ENCODE measurements at regions not wholly inside any gene's neighbourhood (a gene's known extent, or its start where the extent isn't known, plus 50 kb on each side); places are given as distances from the start of the nearest gene placed in this dataset.

DNA sequence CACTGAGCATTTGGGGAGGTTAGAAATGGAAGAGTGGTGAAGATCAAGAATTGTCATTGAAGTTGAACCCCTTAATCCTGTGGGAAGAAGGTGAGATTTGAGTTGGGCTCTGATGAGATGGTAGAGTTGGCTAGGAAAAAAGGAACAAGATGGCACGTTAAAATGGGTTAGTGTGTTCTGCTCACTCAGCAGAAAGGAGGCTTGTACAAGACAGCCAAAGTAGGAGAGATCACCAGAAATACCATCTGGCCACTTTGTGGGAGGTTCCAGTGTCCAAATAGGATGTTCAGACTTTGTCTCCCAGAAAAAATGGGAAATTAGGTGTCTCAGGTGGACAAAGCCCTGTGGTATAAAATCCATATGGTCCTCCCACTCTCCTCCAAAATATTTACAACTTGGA lies 56.0 kb upstream of the SLC14A2 start:
- TF ChIP-seq POLR2A (IDR thresholded peaks at IDR 0.05; ENCODE audit: low read depth, low read length) (no peak), TAF1 (IDR thresholded peaks at IDR 0.05; ENCODE audit: low read depth, low read length) (no peak), SPI1 (IDR thresholded peaks at IDR 0.05; ENCODE audit: low read depth, low read length) (no peak), POLR2AphosphoS5 (IDR thresholded peaks at IDR 0.05; ENCODE audit: low read depth, low read length) (no peak), PAX5 (IDR thresholded peaks at IDR 0.05; ENCODE audit: insufficient read depth, low read length, severe bottlenecking) (no peak)
